ENCODE measurements at regions not wholly inside any gene's neighbourhood (a gene's known extent, or its start where the extent isn't known, plus 50 kb on each side); places are given as distances from the start of the nearest gene placed in this dataset.
A peak's percentile ranks its signal among the peaks of the same experiment; 100 is the strongest.
"Not testable (repeated sequence)": the region's sequence is repeated elsewhere in the genome, so short reads cannot be mapped to it uniquely, and the experiment has no call there.

- Histone ChIP-seq H3K36me3 (ENCODE audit: control insufficient read depth, insufficient read depth, low read length) (no peaks in the 10 kb centered on the region), H3K27me3 (replicated peaks; ENCODE audit: control insufficient read depth, insufficient read depth, low read length) (no peaks in the 10 kb centered on the region), H3K4me3 (replicated peaks; ENCODE audit: low read depth, low read length) (no peak overlapping the region)
- TF ChIP-seq CTCF (IDR thresholded peaks at IDR 0.05; ENCODE audit: insufficient read depth, low read length, poor library complexity, severe bottlenecking) = no peak
- DNase-seq (ENCODE audit: extremely low read depth, insufficient read length) = no peak
These were observed 186.7 kb upstream of the SSTR4 start for GRCh38 chr20:22848364-22848763.

GRCh38 chr20:22851679-22852346 lies 183.3 kb upstream of the SSTR4 start:
- not testable (repeated sequence) for H3K36me3 ChIP-seq (ENCODE audit: control insufficient read depth, insufficient read depth, low read length); DNase-seq (ENCODE audit: extremely low read depth, insufficient read length); H3K27me3 ChIP-seq (replicated peaks; ENCODE audit: control insufficient read depth, insufficient read depth, low read length); H3K4me3 ChIP-seq (replicated peaks; ENCODE audit: low read depth, low read length)
- peak; percentile 70 for TF ChIP-seq CTCF (IDR thresholded peaks at IDR 0.05; ENCODE audit: insufficient read depth, low read length, poor library complexity, severe bottlenecking)

- Histone ChIP-seq H3K27me3 (replicated peaks; ENCODE audit: control insufficient read depth, insufficient read depth, low read length) (no peaks in the 10 kb centered on the region), H3K36me3 (ENCODE audit: control insufficient read depth, insufficient read depth, low read length) (no peaks in the 10 kb centered on the region), H3K4me3 (replicated peaks; ENCODE audit: low read depth, low read length) (no peak overlapping the region)
- no peak for TF ChIP-seq CTCF (IDR thresholded peaks at IDR 0.05; ENCODE audit: insufficient read depth, low read length, poor library complexity, severe bottlenecking)
- DNase-seq (ENCODE audit: extremely low read depth, insufficient read length) = no peak
These were observed 173.7 kb upstream of the SSTR4 start for GRCh38 chr20:22861231-22861980.

- Histone ChIP-seq H3K36me3 (ENCODE audit: control insufficient read depth, insufficient read depth, low read length) (no peaks in the 10 kb centered on the region), H3K27me3 (replicated peaks; ENCODE audit: control insufficient read depth, insufficient read depth, low read length) (no peaks in the 10 kb centered on the region), H3K4me3 (replicated peaks; ENCODE audit: low read depth, low read length) (no peak overlapping the region)
- TF ChIP-seq CTCF (IDR thresholded peaks at IDR 0.05; ENCODE audit: insufficient read depth, low read length, poor library complexity, severe bottlenecking) = no peak
- DNase-seq (ENCODE audit: extremely low read depth, insufficient read length) = no peak
These were observed 173.1 kb upstream of the SSTR4 start for GRCh38 chr20:22861990-22862389.

GRCh38 chr20:22862671-22863230 lies 172.4 kb upstream of the SSTR4 start:
- no peaks in the 10 kb centered on the region for H3K27me3 ChIP-seq (replicated peaks; ENCODE audit: control insufficient read depth, insufficient read depth, low read length)
- DNase-seq (ENCODE audit: extremely low read depth, insufficient read length) = no peak
- TF ChIP-seq CTCF (IDR thresholded peaks at IDR 0.05; ENCODE audit: insufficient read depth, low read length, poor library complexity, severe bottlenecking) = no peak

More at GRCh38 chr20:22862671-22863230, 172.4 kb upstream of the SSTR4 start:
- no peak overlapping the region for H3K4me3 ChIP-seq (replicated peaks; ENCODE audit: low read depth, low read length)
- no peaks in the 10 kb centered on the region for H3K36me3 ChIP-seq (ENCODE audit: control insufficient read depth, insufficient read depth, low read length)

Measured in GM06990 (cell line).